Calu3 (cell line): ENCODE measurements at regions not wholly inside any gene's neighbourhood (a gene's known extent, or its start where the extent isn't known, plus 50 kb on each side); places are given as distances from the start of the nearest gene placed in this dataset.

Experiments used
- BruUV-seq: library from RNA; stranded (reverse); fragments of 400-500 nt; replicated peaks from 2 replicates; lab custom pipeline; 2021; lab: Mats Ljungman, UMichigan
- CTCF ChIA-PET: fragments of 300-600 bp; sonication (Branson Sonifier 250); formaldehyde crosslinking; loops from one replicate; lab custom pipeline; 2022; ENCODE audit warnings: antibody characterized with exemption; lab: Charles Lee
- DNase-seq: peaks from one replicate; pipeline ENCODE4 v3.0.0; 2022
- H3K27ac Mint-ChIP-seq: one replicate; pipeline ENCODE4 v1.8.0; 2022; ENCODE audit warnings: mixed read lengths; ENCODE audit not compliant: unreplicated experiment
- H3K27me3 Mint-ChIP-seq: one replicate; pipeline ENCODE4 v1.8.0; 2022; ENCODE audit warnings: mixed read lengths; ENCODE audit not compliant: unreplicated experiment
- H3K36me3 Mint-ChIP-seq: one replicate; pipeline ENCODE4 v1.8.0; 2022; ENCODE audit warnings: mild to moderate bottlenecking, moderate library complexity, mixed read lengths; ENCODE audit not compliant: insufficient read depth, unreplicated experiment
- H3K4me1 Mint-ChIP-seq: one replicate; pipeline ENCODE4 v1.8.0; 2022; ENCODE audit warnings: mild to moderate bottlenecking, low read depth, mixed read lengths; ENCODE audit not compliant: unreplicated experiment
- H3K4me3 Mint-ChIP-seq: one replicate; pipeline ENCODE4 v1.8.0; 2022; ENCODE audit warnings: mild to moderate bottlenecking, low read depth, moderate library complexity, mixed read lengths; ENCODE audit not compliant: unreplicated experiment
- H3K9me3 Mint-ChIP-seq: one replicate; pipeline ENCODE4 v1.8.0; 2022; ENCODE audit warnings: low read depth, mixed read lengths; ENCODE audit not compliant: unreplicated experiment
- intact Hi-C: fragments of 100-400 bp; cut with micrococcal nuclease; formaldehyde crosslinking; loops from one replicate; pipeline ENCODE4 v1.10.0; 2022; ENCODE audit not compliant: unreplicated experiment
- TF ChIP-seq, protein P1 (sequence below): fragments of 200-600 bp; IDR thresholded peaks from one replicate; pipeline ENCODE4 v1.8.0; 2022; ENCODE audit warnings: antibody characterized with exemption; ENCODE audit not compliant: unreplicated experiment

DNA sequence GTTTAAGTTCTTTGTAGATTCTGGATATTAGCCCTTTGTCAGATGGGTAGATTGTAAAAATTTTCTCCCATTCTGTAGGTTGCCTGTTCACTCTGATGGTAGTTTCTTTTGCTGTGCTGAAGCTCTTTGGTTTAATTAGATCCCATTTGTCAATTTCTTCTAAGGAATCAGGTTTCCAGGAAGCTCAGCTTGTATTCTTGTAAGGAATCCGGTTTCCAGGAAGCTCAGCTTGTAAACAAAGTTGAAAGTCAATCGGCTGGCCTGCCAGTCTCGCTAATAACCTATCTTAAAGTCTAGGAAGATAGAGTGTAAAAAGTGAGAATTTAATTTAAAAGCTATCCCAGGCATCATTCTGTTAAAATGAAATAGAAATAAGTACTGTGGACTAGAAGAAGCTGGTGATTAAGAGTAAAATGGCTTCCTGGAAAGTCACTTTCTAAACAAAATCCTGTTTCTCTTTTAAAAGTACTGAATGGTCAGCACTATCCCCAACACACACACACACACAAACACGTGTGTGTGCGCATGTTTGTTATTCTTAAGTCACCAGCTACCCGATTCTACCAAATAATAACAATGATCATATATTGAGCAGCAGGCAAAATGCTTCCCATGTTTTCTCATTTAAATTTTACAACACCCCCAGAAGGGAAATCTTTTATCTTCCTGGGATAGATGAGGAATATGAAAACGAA, 171.7 kb downstream of the PAPSS1 start:
- DNase-seq = no peak
- TF ChIP-seq, protein P1, sequence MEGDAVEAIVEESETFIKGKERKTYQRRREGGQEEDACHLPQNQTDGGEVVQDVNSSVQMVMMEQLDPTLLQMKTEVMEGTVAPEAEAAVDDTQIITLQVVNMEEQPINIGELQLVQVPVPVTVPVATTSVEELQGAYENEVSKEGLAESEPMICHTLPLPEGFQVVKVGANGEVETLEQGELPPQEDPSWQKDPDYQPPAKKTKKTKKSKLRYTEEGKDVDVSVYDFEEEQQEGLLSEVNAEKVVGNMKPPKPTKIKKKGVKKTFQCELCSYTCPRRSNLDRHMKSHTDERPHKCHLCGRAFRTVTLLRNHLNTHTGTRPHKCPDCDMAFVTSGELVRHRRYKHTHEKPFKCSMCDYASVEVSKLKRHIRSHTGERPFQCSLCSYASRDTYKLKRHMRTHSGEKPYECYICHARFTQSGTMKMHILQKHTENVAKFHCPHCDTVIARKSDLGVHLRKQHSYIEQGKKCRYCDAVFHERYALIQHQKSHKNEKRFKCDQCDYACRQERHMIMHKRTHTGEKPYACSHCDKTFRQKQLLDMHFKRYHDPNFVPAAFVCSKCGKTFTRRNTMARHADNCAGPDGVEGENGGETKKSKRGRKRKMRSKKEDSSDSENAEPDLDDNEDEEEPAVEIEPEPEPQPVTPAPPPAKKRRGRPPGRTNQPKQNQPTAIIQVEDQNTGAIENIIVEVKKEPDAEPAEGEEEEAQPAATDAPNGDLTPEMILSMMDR = no peak
- CTCF ChIA-PET = no interaction called here
- Mint-ChIP-seq H3K4me3 (no peak overlapping the region), H3K9me3 (peaks cover 4% of the 10 kb centered on the region), H3K36me3 (no peaks in the 10 kb centered on the region), H3K27me3 (no peaks in the 10 kb centered on the region), H3K27ac (no peak overlapping the region), H3K4me1 (no peaks in the 10 kb centered on the region)
- intact Hi-C loops = no loop called here
- no TSS peak for BruUV-seq

DNA sequence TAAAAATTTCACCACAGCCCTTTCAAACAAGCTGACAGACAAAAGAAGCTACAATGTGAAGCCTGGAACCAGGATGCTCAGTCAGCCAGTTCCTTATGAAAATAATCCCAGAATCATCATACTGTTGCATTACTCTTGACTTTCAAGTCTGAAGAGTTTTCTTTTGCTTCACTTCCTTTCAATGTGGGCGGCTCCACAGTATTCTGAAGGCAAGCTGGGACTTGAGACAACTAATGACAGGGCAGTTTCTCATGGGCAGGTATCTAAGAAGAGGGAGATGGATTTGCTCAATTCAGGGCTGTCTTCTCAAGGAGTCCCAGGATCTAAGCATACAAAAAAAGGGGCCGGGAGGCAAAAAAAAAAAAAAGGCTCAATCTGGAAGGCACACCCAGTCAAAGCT, 173.4 kb downstream of the PAPSS1 start:
- H3K27ac Mint-ChIP-seq = no peak overlapping the region
- TF ChIP-seq, protein P1 = no peak
- no peaks in the 10 kb centered on the region for H3K27me3 Mint-ChIP-seq
- BruUV-seq = no TSS peak
- CTCF ChIA-PET = interaction anchor here (0.6 kb wide), 1 partner anchor 18 kb away, joined by 5 read pairs; no protein-coding TSS in a partner anchor
- H3K9me3 Mint-ChIP-seq = peaks cover 4% of the 10 kb centered on the region
- no peaks in the 10 kb centered on the region for H3K36me3 Mint-ChIP-seq
- no peak for DNase-seq
- intact Hi-C loops = no loop called here
- H3K4me1 Mint-ChIP-seq = no peaks in the 10 kb centered on the region
- no peak overlapping the region for H3K4me3 Mint-ChIP-seq

DNA sequence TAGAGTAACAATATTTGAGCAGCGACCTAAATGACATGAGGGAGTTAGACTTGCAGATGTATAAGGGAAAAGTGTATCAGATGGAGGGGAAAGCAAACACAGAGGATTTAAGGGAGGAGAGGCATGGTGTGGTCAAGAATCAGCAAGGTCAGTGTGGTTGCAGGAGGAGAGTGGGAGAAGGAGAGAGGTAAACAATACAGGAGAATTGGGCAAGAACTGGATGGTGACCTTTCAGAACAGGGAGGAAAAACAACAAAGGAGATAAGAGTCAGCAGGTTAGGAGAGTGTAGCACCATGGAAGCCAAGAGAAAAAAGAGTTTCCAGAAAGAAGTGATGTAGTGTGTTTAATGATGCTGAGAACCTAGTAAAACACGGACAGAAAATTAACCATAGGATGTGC, 178.5 kb downstream of the PAPSS1 start:
- Mint-ChIP-seq H3K9me3 (no peaks in the 10 kb centered on the region), H3K4me3 (no peak overlapping the region), H3K4me1 (no peaks in the 10 kb centered on the region), H3K36me3 (no peaks in the 10 kb centered on the region), H3K27me3 (no peaks in the 10 kb centered on the region), H3K27ac (no peak overlapping the region)
- CTCF ChIA-PET = no interaction called here
- intact Hi-C loops = no loop called here
- TF ChIP-seq, protein P1 = no peak
- no TSS peak for BruUV-seq
- DNase-seq = no peak

DNA sequence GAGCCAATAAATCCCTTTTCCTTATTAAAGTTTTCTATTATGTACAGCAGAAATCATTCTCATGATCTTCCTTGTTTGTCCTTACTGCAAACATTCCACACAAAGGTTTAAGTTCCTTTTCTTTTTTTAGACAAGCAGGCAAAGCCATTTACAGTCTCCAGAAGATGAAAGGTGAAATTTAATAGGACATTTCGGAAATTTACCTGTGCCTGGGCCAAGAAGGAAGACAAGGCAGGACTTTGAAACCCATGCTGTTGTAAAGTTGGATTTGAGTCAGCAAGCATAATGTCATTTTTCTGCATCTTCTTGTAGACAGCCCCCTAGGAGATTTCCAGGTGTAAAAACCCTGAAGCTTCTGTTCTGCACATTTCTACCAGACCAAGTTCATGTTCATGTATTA, 188.1 kb downstream of the PAPSS1 start:
- DNase-seq = no peak
- H3K27ac Mint-ChIP-seq = no peak overlapping the region
- TF ChIP-seq, protein P1 = no peak
- H3K4me3 Mint-ChIP-seq = no peak overlapping the region
- no peaks in the 10 kb centered on the region for H3K36me3 Mint-ChIP-seq
- no peaks in the 10 kb centered on the region for H3K9me3 Mint-ChIP-seq
- CTCF ChIA-PET = no interaction called here
- no peaks in the 10 kb centered on the region for H3K4me1 Mint-ChIP-seq
- no peaks in the 10 kb centered on the region for H3K27me3 Mint-ChIP-seq
- intact Hi-C loops = no loop called here
- no TSS peak for BruUV-seq
